H1 (cell line): ENCODE measurements at regions not wholly inside any gene's neighbourhood (a gene's known extent, or its start where the extent isn't known, plus 50 kb on each side); places are given as distances from the start of the nearest gene placed in this dataset.

ENCODE experiments used
- CTCF ChIA-PET: fragments of 300-600 bp; sonication (Branson Sonifier 250); formaldehyde crosslinking; loops from one replicate; lab custom pipeline; 2021; ENCODE audit not compliant: partially characterized antibody; lab: Charles Lee
- POLR2A ChIA-PET: fragments of 300-600 bp; sonication (Branson Sonifier 250); formaldehyde crosslinking; loops from one replicate; lab custom pipeline; 2021; ENCODE audit warnings: inconsistent platforms; ENCODE audit not compliant: partially characterized antibody; lab: Charles Lee
- DNase-seq, 2 experiments: peaks; one replicate each; pipeline versions ENCODE4 v3.0.0 to v3.0.0-alpha.2; 2010 to 2022; ENCODE audit warnings: low spot score in 2 of 2, low read depth in 1 of 2, mixed read lengths in 1 of 2
- FAIRE-seq: peaks from 2 replicates; lab custom pipeline; 2011; peaks lifted over from hg19 to GRCh38; lab: Jason Lieb, UNC
- H2AFZ ChIP-seq: 2 replicates; pipeline ENCODE4 v1.8.1; 2012; ENCODE audit warnings: low read length, inconsistent platforms
- H2AK5ac ChIP-seq: 2 replicates; pipeline ENCODE4 v1.6.1; 2013; ENCODE audit warnings: low read depth, low read length
- H2BK120ac ChIP-seq: replicated peaks from 2 replicates; pipeline ENCODE3; 2013; ENCODE audit warnings: low read depth, low read length, inconsistent platforms
- H2BK12ac ChIP-seq: 2 replicates; pipeline ENCODE4 v1.6.1; 2013; ENCODE audit warnings: low read depth, low read length
- H2BK15ac ChIP-seq: 2 replicates; pipeline ENCODE4 v1.6.1; 2013; ENCODE audit warnings: low read length
- H2BK20ac ChIP-seq: 2 replicates; pipeline ENCODE4 v1.6.1; 2013; ENCODE audit warnings: low read length
- H2BK5ac ChIP-seq: 2 replicates; pipeline ENCODE4 v1.6.1; 2013; ENCODE audit warnings: low read depth, low read length
- H3K14ac ChIP-seq: 2 replicates; pipeline ENCODE4 v1.6.1; 2013; ENCODE audit warnings: inconsistent platforms; ENCODE audit not compliant: insufficient read length
- H3K18ac ChIP-seq: 2 replicates; pipeline ENCODE4 v1.6.1; 2013; ENCODE audit warnings: low read length; ENCODE audit errors: extremely low read depth
- H3K23ac ChIP-seq: 2 replicates; pipeline ENCODE4 v1.6.1; 2013; ENCODE audit warnings: inconsistent platforms; ENCODE audit not compliant: insufficient read length
- H3K23me2 ChIP-seq: 2 replicates; pipeline ENCODE4 v1.6.1; 2013; ENCODE audit warnings: low read depth, low read length
- H3K27ac ChIP-seq: 2 replicates; pipeline ENCODE4 v1.6.1; 2011; ENCODE audit warnings: low read depth, low read length, inconsistent platforms
- H3K27me3 ChIP-seq, 4 experiments: replicated peaks in 1 of 4; 1 replicate in 1 of 4; 2 replicates in 3 of 4; pipeline versions ENCODE4 v1.6.1 to v1.8.1; 2011 to 2013; ENCODE audit warnings: low read length in 3 of 4, mild to moderate bottlenecking in 3 of 4, inconsistent platforms in 2 of 4, mixed read lengths in 2 of 4, moderate library complexity in 1 of 4; ENCODE audit not compliant: control insufficient read depth in 3 of 4, insufficient read depth in 3 of 4; ENCODE audit errors: extremely low read depth in 1 of 4
- H3K36me3 ChIP-seq, 4 experiments: 2 replicates each; pipeline versions ENCODE4 v1.6.1 to v1.8.1; 2011 to 2013; ENCODE audit warnings: mild to moderate bottlenecking in 4 of 4, low read length in 3 of 4, moderate library complexity in 2 of 4, control low read depth in 1 of 4, inconsistent platforms in 1 of 4; ENCODE audit not compliant: insufficient read depth in 4 of 4, control insufficient read depth in 2 of 4
- H3K4ac ChIP-seq: replicated peaks from 2 replicates; pipeline ENCODE3; 2013; ENCODE audit warnings: low read length, low read depth, mixed read lengths, inconsistent platforms; ENCODE audit not compliant: insufficient read length
- H3K4me1 ChIP-seq, 4 experiments: replicated peaks in 1 of 4; 1 replicate in 1 of 4; 2 replicates in 3 of 4; pipeline versions ENCODE4 v1.6.1 to v1.8.1; 2011 to 2013; ENCODE audit warnings: low read length in 3 of 4, inconsistent platforms in 2 of 4, mixed read lengths in 1 of 4; ENCODE audit not compliant: insufficient read depth in 4 of 4, control insufficient read depth in 3 of 4
- H3K4me2 ChIP-seq, 2 experiments: 2 replicates each; pipeline versions ENCODE4 v1.6.1 to v1.8.1; 2011 to 2013; ENCODE audit warnings: low read depth in 2 of 2, low read length in 2 of 2, control low read depth in 1 of 2, inconsistent platforms in 1 of 2, mild to moderate bottlenecking in 1 of 2; ENCODE audit not compliant: insufficient read depth in 1 of 2
- H3K4me3 ChIP-seq, 4 experiments: fragments of 200-600, 300-600 bp in 1 of 4; sonication (generic), shearing (Covaris generic), sonication (Bioruptor Twin) in 1 of 4; 2 replicates each; pipeline versions ENCODE4 v1.5.1 to v1.8.1; 2011 to 2016; ENCODE audit warnings: low read length in 4 of 4, low read depth in 3 of 4, control low read depth in 2 of 4, inconsistent platforms in 2 of 4, mild to moderate bottlenecking in 2 of 4, mixed read lengths in 1 of 4, moderate library complexity in 1 of 4; ENCODE audit not compliant: insufficient read depth in 2 of 4; ENCODE audit errors: extremely low read depth in 1 of 4
- H3K56ac ChIP-seq: replicated peaks from 2 replicates; pipeline ENCODE3; 2013; ENCODE audit warnings: low read depth, mild to moderate bottlenecking, mixed read lengths, low read length, inconsistent platforms; ENCODE audit not compliant: insufficient read length
- H3K79me1 ChIP-seq: 2 replicates; pipeline ENCODE4 v1.6.1; 2013; ENCODE audit warnings: low read depth, low read length, control low read depth
- H3K79me2 ChIP-seq, 2 experiments: 2 replicates each; pipeline versions ENCODE4 v1.6.1 to v1.8.1; 2012 to 2013; ENCODE audit warnings: low read length in 2 of 2, mild to moderate bottlenecking in 2 of 2, inconsistent platforms in 1 of 2; ENCODE audit not compliant: insufficient read depth in 2 of 2, control insufficient read depth in 1 of 2
- H3K9ac ChIP-seq, 4 experiments: replicated peaks in 1 of 4; 1 replicate in 1 of 4; 2 replicates in 3 of 4; pipeline versions ENCODE4 v1.6.1 to v1.8.1; 2011 to 2013; ENCODE audit warnings: low read depth in 3 of 4, low read length in 3 of 4, control low read depth in 2 of 4, mild to moderate bottlenecking in 2 of 4, moderate library complexity in 2 of 4, inconsistent platforms in 1 of 4; ENCODE audit errors: extremely low read depth in 1 of 4
- H3K9me3 ChIP-seq, 2 experiments: 2 replicates each; pipeline versions ENCODE4 v1.6.1 to v1.8.1; 2012 to 2013; ENCODE audit warnings: mild to moderate bottlenecking in 2 of 2, moderate library complexity in 2 of 2, control low read depth in 1 of 2, inconsistent platforms in 1 of 2, low read depth in 1 of 2, low read length in 1 of 2, mixed read lengths in 1 of 2; ENCODE audit not compliant: insufficient read depth in 2 of 2
- H4K20me1 ChIP-seq, 2 experiments: replicated peaks in 1 of 2; 2 replicates each; pipeline versions ENCODE3 to v1.8.1; 2011 to 2013; ENCODE audit warnings: inconsistent platforms in 2 of 2, low read length in 2 of 2, mild to moderate bottlenecking in 1 of 2; ENCODE audit not compliant: insufficient read depth in 2 of 2, control insufficient read depth in 1 of 2
- H4K5ac ChIP-seq: 2 replicates; pipeline ENCODE4 v1.6.1; 2013; ENCODE audit warnings: low read length, low read depth, mixed read lengths, inconsistent platforms; ENCODE audit not compliant: insufficient read length
- H4K8ac ChIP-seq: 2 replicates; pipeline ENCODE4 v1.8.0; 2013; ENCODE audit warnings: mild to moderate bottlenecking, moderate library complexity, low read length, inconsistent platforms; ENCODE audit not compliant: insufficient read depth; ENCODE audit errors: extremely low read depth
- H4K91ac ChIP-seq: replicated peaks from 2 replicates; pipeline ENCODE3; 2013; ENCODE audit warnings: low read length, mixed read lengths, inconsistent platforms; ENCODE audit not compliant: insufficient read length
- BACH1 ChIP-seq: IDR thresholded peaks from 2 replicates; pipeline ENCODE4 v1.6.1; 2012; ENCODE audit warnings: low read length, improper control_type of control experiment
- CREB1 ChIP-seq: IDR thresholded peaks from 2 replicates; pipeline ENCODE4 v1.6.1; 2012; ENCODE audit warnings: inconsistent platforms
- E2F6 ChIP-seq: IDR thresholded peaks from 2 replicates; pipeline ENCODE4 v1.6.1; 2012; ENCODE audit warnings: inconsistent platforms
- GABPA ChIP-seq: IDR thresholded peaks from 2 replicates; pipeline ENCODE4 v1.6.1; 2011; ENCODE audit warnings: mild to moderate bottlenecking, low read length, moderate library complexity, borderline replicate concordance; ENCODE audit not compliant: insufficient read depth
- JUN ChIP-seq: IDR thresholded peaks from 2 replicates; pipeline ENCODE4 v1.6.1; 2011; ENCODE audit warnings: low read depth, mild to moderate bottlenecking, improper control_type of control experiment, low read length
- MAX ChIP-seq: IDR thresholded peaks from 2 replicates; pipeline ENCODE4 v1.6.1; 2012; ENCODE audit warnings: inconsistent platforms
- POLR2AphosphoS5 ChIP-seq: IDR thresholded peaks from 2 replicates; pipeline ENCODE4 v1.6.1; 2011; ENCODE audit warnings: low read depth, low read length
- SIRT6 ChIP-seq: IDR thresholded peaks from one replicate; pipeline ENCODE4 v1.7.1; 2012; ENCODE audit warnings: low read length, inconsistent platforms
- TAF1 ChIP-seq: IDR thresholded peaks from 2 replicates; pipeline ENCODE4 v1.6.1; 2011; ENCODE audit warnings: mild to moderate bottlenecking, low read depth, low read length
- TCF12 ChIP-seq: IDR thresholded peaks from 2 replicates; pipeline ENCODE4 v1.6.1; 2011; ENCODE audit warnings: low read depth, mild to moderate bottlenecking, low read length
- YY1 ChIP-seq: IDR thresholded peaks from 2 replicates; pipeline ENCODE4 v1.6.1; 2011; ENCODE audit warnings: low read depth, mild to moderate bottlenecking, low read length
- WGBS, 2 experiments: shearing (Covaris generic) in 1 of 2; methylation state at CpG; one replicate each; pipeline versions ENCODE4 v1.1.6 to v1.1.7; 2013 to 2015; ENCODE audit warnings: low lambda C conversion rate in 2 of 2, mixed read lengths in 2 of 2, inconsistent platforms in 1 of 2, low coverage in 1 of 2, missing lambda C conversion rate in 1 of 2; ENCODE audit not compliant: insufficient replicate concordance in 2 of 2, insufficient coverage in 1 of 2, insufficient read length in 1 of 2; ENCODE audit errors: extremely low coverage in 1 of 2, missing lambda C conversion rate in 1 of 2; 5-methylcytosine and 5-hydroxymethylcytosine counted together

GRCh38 chr11:121802542-121802941 is 313.5 kb downstream of the BLID start:
- Histone ChIP-seq H3K36me3 (peaks cover 0 to 4% (median 0%) of the 10 kb centered on the region in 4 experiments; a peak in 2 of 8 replicates), H3K4me3 (peak overlapping the region in 1 of 4 experiments; percentile 47; a peak in 2 of 8 replicates), H4K5ac (no peak overlapping the region), H3K23ac (no peak overlapping the region), H4K8ac (no peak overlapping the region), H3K56ac (no peak overlapping the region), H3K4me2 (peak overlapping the region; percentile 49 to 61), H3K14ac (no peak overlapping the region), H3K9me3 (peaks cover 8 to 11% of the 10 kb centered on the region in 2 experiments; a peak in 3 of 4 replicates), H4K91ac (no peak overlapping the region), H4K20me1 (no peaks in the 10 kb centered on the region), H2BK5ac (peak overlapping the region; percentile 45; the same call in 1 of the 2 replicates)
- DNase-seq: peak in 1 of 2 experiments; percentile 27
- POLR2A ChIA-PET: interaction anchor here (1.0 kb wide), 1 partner anchor 11 kb away, joined by 3 read pairs; no protein-coding TSS in a partner anchor
- WGBS, 2 experiments: 15% methylated on average over 4 of the region's 4 CpGs; no CpG with 5 or more reads in 1 of the 2 experiments
- TF ChIP-seq BACH1 (no peak), YY1 (peak; percentile 37; the same call in 1 of the 2 replicates), SIRT6 (no peak), TCF12 (peak; percentile 98), CREB1 (no peak), MAX (peak; percentile 74), JUN (no peak), POLR2AphosphoS5 (0 out of 2 replicates have a peak, but pooled peaks have one; percentile 20), TAF1 (no peak), E2F6 (peak; percentile 60), GABPA (no peak)
- TF ChIP-seq, all 59 proteins: peak for 5
- H2BK15ac ChIP-seq: no peak overlapping the region
- FAIRE-seq: peak; percentile 84
- no peak overlapping the region for H3K9ac ChIP-seq
- CTCF ChIA-PET: interaction anchor here (2.0 kb wide), 1 partner anchor 298 kb away, joined by 6 read pairs; no protein-coding TSS in a partner anchor
- H3K23me2 ChIP-seq: no peaks in the 10 kb centered on the region
- no peak overlapping the region for H3K4ac ChIP-seq
- H2BK12ac ChIP-seq: peak overlapping the region; percentile 6; the same call in 1 of the 2 replicates
- H3K4me1 ChIP-seq: peaks cover 6 to 28% (median 15%) of the 10 kb centered on the region in 4 experiments; a peak in 6 of 7 replicates
- no peak overlapping the region for H3K18ac ChIP-seq
- H2BK120ac ChIP-seq: peak overlapping the region; percentile 81
- no peaks in the 10 kb centered on the region for H3K79me1 ChIP-seq
- peak overlapping the region; percentile 65; the same call in 1 of the 2 replicates for H3K27ac ChIP-seq
- no peak overlapping the region for H2AK5ac ChIP-seq
- H3K79me2 ChIP-seq: no peaks in the 10 kb centered on the region
- no peak overlapping the region for H2AFZ ChIP-seq
- H3K27me3 ChIP-seq: no peaks in the 10 kb centered on the region
- H2BK20ac ChIP-seq: peak overlapping the region; percentile 0
